SK-N-SH treated with all-trans-retinoic acid at 6 μM for 48 hours (cell line): ENCODE measurements at regions not wholly inside any gene's neighbourhood (a gene's known extent, or its start where the extent isn't known, plus 50 kb on each side); places are given as distances from the start of the nearest gene placed in this dataset.
A peak's percentile ranks its signal among the peaks of the same experiment; 100 is the strongest.

ENCODE experiments used
- ATAC-seq: fragments of 200-7000 bp; cut with Tn5 transposase; 3 replicates; pipeline ENCODE4 v1.9.1; 2020; ENCODE audit warnings: mild to moderate bottlenecking, moderate library complexity
- ARNTL ChIP-seq: fragments of 450-650 bp; formaldehyde crosslinking; IDR thresholded peaks from 2 replicates; pipeline ENCODE4 v1.5.0; 2020; ENCODE audit warnings: low read depth, mild to moderate bottlenecking, moderate library complexity, borderline replicate concordance
- BACH2 ChIP-seq: fragments of 250-450 bp; sonication (Bioruptor Pico); IDR thresholded peaks from 2 replicates; pipeline ENCODE4 v1.9.0; 2021; ENCODE audit warnings: mild to moderate bottlenecking, borderline replicate concordance
- CSDC2 ChIP-seq: fragments of 250-450 bp; sonication (Bioruptor Pico); IDR thresholded peaks from 2 replicates; pipeline ENCODE4 v1.5.0; 2020; ENCODE audit warnings: mild to moderate bottlenecking, moderate library complexity
- ESRRG ChIP-seq: fragments of 250-450 bp; sonication (Bioruptor Pico); IDR thresholded peaks from 2 replicates; pipeline ENCODE4 v1.6.1; 2021; ENCODE audit warnings: mild to moderate bottlenecking
- GLIS3 ChIP-seq: fragments of 250-450 bp; sonication (Bioruptor Pico); IDR thresholded peaks from 2 replicates; pipeline ENCODE4 v1.5.0; 2020; ENCODE audit warnings: mild to moderate bottlenecking, moderate library complexity
- PPARA ChIP-seq: fragments of 250-450 bp; sonication (Bioruptor Pico); IDR thresholded peaks from 2 replicates; pipeline ENCODE4 v1.5.0; 2020; ENCODE audit warnings: mild to moderate bottlenecking, borderline replicate concordance
- RARB ChIP-seq: fragments of 250-450 bp; sonication (Bioruptor Pico); IDR thresholded peaks from 2 replicates; pipeline ENCODE4 v1.8.0; 2021; ENCODE audit warnings: mild to moderate bottlenecking, moderate library complexity
- SNAI2 ChIP-seq: fragments of 250-450 bp; sonication (Bioruptor Pico); IDR thresholded peaks from 2 replicates; pipeline ENCODE4 v1.5.0; 2020; ENCODE audit warnings: mild to moderate bottlenecking, moderate library complexity
- TCF4 ChIP-seq: fragments of 250-450 bp; sonication (Bioruptor Pico); IDR thresholded peaks from 2 replicates; pipeline ENCODE4 v1.8.0; 2021; ENCODE audit warnings: mild to moderate bottlenecking, moderate library complexity, borderline replicate concordance
- TOX ChIP-seq: fragments of 250-450 bp; sonication (Bioruptor Pico); IDR thresholded peaks from 2 replicates; pipeline ENCODE4 v1.8.0; 2021; ENCODE audit warnings: mild to moderate bottlenecking, moderate library complexity, borderline replicate concordance
- ZC3H10 ChIP-seq: fragments of 250-450 bp; sonication (Bioruptor Pico); IDR thresholded peaks from 2 replicates; pipeline ENCODE4 v1.5.1; 2021; ENCODE audit warnings: mild to moderate bottlenecking, moderate library complexity
- ZFP3 ChIP-seq: fragments of 250-450 bp; sonication (Bioruptor Pico); IDR thresholded peaks from 2 replicates; pipeline ENCODE4 v1.5.0; 2020; ENCODE audit warnings: mild to moderate bottlenecking, moderate library complexity
- ZFP30 ChIP-seq: fragments of 450-650 bp; formaldehyde crosslinking; IDR thresholded peaks from 2 replicates; pipeline ENCODE4 v1.5.0; 2022; ENCODE audit warnings: mild to moderate bottlenecking, moderate library complexity
- ZNF565 ChIP-seq: fragments of 450-650 bp; formaldehyde crosslinking; conservative IDR thresholded peaks from 2 replicates; pipeline ENCODE4 v1.5.0; 2020; ENCODE audit warnings: low read depth, mild to moderate bottlenecking, moderate library complexity
- ZNF70 ChIP-seq: fragments of 450-650 bp; formaldehyde crosslinking; IDR thresholded peaks from 2 replicates; pipeline ENCODE4 v1.5.0; 2020; ENCODE audit warnings: mild to moderate bottlenecking, moderate library complexity
- ZNF8 ChIP-seq: fragments of 450-650 bp; formaldehyde crosslinking; IDR thresholded peaks from 2 replicates; pipeline ENCODE4 v1.5.0; 2020; ENCODE audit warnings: mild to moderate bottlenecking, moderate library complexity
- TF ChIP-seq, protein P1 (sequence below): fragments of 250-450 bp; sonication (Bioruptor Pico); IDR thresholded peaks from 2 replicates; pipeline ENCODE4 v1.5.1; 2021; ENCODE audit warnings: mild to moderate bottlenecking, moderate library complexity
- TF ChIP-seq, protein P2 (sequence below): fragments of 250-450 bp; sonication (Bioruptor Pico); IDR thresholded peaks from 2 replicates; pipeline ENCODE4 v1.8.0; 2020; ENCODE audit warnings: mild to moderate bottlenecking, moderate library complexity, borderline replicate concordance
- TF ChIP-seq, protein P3 (sequence below): fragments of 250-450 bp; sonication (Bioruptor Pico); IDR thresholded peaks from 2 replicates; pipeline ENCODE4 v1.5.1; 2020; ENCODE audit warnings: low read depth, mild to moderate bottlenecking, moderate library complexity

DNA sequence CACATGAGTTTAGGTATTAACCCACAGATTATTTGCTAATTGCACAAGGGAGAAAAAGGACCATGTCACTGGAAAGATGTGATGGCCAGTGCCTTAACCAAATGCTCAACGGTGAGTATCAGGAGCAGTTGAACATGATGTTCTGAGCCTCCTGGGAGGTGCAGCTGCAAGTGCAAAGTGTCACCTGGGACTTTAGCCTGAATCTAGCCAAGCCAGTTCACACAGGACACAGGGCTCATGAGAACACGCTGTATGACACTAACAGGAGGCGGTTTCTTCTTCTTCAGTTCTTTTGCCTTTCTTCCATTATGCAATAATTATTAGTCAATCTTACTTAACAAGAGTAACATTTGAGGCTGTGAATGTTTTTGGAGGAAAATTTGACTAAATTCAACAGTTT is 225.3 kb downstream of the THBS2 start (continued):
- TF ChIP-seq ZNF565 (CRISPR knock-in tag): no peak
- TF ChIP-seq, protein P1, sequence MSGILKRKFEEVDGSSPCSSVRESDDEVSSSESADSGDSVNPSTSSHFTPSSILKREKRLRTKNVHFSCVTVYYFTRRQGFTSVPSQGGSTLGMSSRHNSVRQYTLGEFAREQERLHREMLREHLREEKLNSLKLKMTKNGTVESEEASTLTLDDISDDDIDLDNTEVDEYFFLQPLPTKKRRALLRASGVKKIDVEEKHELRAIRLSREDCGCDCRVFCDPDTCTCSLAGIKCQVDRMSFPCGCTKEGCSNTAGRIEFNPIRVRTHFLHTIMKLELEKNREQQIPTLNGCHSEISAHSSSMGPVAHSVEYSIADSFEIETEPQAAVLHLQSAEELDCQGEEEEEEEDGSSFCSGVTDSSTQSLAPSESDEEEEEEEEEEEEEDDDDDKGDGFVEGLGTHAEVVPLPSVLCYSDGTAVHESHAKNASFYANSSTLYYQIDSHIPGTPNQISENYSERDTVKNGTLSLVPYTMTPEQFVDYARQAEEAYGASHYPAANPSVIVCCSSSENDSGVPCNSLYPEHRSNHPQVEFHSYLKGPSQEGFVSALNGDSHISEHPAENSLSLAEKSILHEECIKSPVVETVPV (CRISPR knock-in tag): no peak
- no peak for TF ChIP-seq BACH2

DNA sequence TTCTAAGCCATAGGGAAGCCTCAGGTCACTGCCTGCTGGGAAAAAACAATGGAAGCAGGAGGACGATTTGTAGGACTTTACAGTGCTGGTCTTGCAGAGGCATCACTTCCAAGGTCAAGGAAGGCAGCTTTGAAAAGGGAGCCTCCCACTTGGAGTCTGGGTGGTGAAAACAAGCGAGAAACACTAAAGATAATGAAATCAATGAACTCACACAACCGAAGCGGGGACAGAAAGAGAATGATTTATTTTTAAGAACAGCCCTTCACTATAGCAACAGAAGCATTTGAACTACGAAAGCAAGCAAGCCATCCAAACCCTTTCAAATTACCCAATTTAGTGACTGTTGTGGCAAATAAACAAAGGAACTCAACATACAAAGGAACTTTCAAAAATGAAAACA is 227.5 kb downstream of the THBS2 start:
- ATAC-seq: no peak
- TF ChIP-seq BACH2 (no peak), ARNTL (no peak), ESRRG (CRISPR knock-in tag) (no peak), ZFP30 (CRISPR knock-in tag) (no peak), CSDC2 (CRISPR knock-in tag) (no peak)
- TF ChIP-seq, protein P1 (CRISPR knock-in tag): no peak
- TF ChIP-seq, protein P2, sequence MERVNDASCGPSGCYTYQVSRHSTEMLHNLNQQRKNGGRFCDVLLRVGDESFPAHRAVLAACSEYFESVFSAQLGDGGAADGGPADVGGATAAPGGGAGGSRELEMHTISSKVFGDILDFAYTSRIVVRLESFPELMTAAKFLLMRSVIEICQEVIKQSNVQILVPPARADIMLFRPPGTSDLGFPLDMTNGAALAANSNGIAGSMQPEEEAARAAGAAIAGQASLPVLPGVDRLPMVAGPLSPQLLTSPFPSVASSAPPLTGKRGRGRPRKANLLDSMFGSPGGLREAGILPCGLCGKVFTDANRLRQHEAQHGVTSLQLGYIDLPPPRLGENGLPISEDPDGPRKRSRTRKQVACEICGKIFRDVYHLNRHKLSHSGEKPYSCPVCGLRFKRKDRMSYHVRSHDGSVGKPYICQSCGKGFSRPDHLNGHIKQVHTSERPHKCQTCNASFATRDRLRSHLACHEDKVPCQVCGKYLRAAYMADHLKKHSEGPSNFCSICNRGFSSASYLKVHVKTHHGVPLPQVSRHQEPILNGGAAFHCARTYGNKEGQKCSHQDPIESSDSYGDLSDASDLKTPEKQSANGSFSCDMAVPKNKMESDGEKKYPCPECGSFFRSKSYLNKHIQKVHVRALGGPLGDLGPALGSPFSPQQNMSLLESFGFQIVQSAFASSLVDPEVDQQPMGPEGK: no peak

DNA sequence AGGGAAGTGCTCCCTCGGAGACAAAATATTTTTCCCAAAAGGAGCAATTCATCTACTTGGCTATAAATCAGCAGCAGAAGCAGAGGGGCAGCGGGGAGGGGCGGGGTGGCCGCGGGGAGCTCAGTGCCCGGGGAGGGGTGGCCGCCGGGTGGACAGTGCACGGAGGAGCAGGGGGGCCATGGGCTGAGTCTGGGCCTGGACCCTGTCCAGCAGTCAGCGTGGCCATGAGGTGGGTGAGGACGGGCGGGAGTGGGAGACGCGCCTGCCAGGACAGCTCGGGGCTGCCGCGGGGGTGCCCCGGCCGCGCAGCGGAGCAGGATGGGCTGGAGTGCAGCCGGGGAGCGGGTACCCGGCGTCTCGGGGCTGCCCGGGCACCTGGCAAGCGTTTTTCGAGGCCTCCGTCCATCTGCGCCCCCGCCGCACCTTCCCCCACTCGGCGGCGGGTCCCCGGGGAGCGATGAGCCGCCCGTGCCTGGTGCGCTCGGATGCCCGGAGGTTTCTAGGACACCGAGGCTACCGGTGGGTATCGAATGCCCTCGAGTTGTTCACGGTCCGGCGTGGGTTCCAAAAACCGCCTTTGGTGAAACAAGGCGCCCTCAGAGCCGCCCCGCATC is 229.5 kb downstream of the THBS2 start:
- TF ChIP-seq, protein P3, sequence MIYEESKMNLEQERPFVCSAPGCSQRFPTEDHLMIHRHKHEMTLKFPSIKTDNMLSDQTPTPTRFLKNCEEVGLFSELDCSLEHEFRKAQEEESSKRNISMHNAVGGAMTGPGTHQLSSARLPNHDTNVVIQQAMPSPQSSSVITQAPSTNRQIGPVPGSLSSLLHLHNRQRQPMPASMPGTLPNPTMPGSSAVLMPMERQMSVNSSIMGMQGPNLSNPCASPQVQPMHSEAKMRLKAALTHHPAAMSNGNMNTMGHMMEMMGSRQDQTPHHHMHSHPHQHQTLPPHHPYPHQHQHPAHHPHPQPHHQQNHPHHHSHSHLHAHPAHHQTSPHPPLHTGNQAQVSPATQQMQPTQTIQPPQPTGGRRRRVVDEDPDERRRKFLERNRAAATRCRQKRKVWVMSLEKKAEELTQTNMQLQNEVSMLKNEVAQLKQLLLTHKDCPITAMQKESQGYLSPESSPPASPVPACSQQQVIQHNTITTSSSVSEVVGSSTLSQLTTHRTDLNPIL (CRISPR knock-in tag): no peak
- no peak for TF ChIP-seq CSDC2 (CRISPR knock-in tag)
- ATAC-seq: peak; percentile 27; the same call in 1 of the 3 replicates

DNA sequence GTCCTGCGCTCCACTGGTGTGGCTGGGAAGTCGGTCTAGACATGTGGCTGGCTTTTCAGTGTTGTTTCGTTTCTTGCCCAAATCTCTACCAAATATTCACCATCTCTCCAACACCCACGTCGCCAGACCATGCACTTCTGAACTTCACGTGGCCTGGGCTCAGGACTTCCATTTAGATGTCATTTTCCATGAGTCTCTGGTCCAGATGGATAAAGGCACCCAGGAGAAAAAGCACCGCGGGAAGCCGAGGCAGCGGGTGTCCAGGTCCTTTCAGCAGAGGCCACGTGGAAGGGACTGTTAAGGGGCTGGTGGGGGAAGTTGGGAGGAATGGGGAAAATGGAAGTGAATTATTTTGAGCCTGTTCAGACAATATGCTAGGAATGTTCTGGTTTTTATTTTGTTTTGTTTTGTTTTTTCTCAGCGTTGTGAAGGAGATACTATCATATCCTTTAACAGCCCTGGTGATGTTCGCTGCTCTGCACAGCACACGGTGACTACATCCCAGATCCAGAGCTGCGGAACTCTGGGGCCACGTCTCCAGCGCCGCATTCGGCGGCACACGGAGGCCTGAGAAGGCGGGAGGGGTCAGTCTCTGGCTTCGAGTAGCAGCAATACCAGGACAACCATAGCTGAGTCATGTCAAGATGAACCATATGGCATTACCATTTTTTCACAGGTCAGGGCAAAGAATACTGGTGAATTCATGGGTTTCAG is 230.3 kb downstream of the THBS2 start:
- TF ChIP-seq BACH2 (no peak), RARB (CRISPR knock-in tag) (no peak), ZFP3 (no peak), ZNF8 (no peak), GLIS3 (CRISPR knock-in tag) (no peak), ARNTL (no peak), PPARA (CRISPR knock-in tag) (no peak), ZC3H10 (no peak), ZFP30 (CRISPR knock-in tag) (no peak), TOX (no peak), ZNF70 (CRISPR knock-in tag) (no peak), SNAI2 (CRISPR knock-in tag) (no peak), TCF4 (CRISPR knock-in tag) (no peak)
- TF ChIP-seq, protein P3 (CRISPR knock-in tag): no peak
- TF ChIP-seq, protein P1 (CRISPR knock-in tag): no peak
- TF ChIP-seq, protein P2: no peak
- ATAC-seq: no peak; the same call in 2 of the 3 replicates
